OCI-LY7 (cell line): ENCODE measurements at regions not wholly inside any gene's neighbourhood (a gene's known extent, or its start where the extent isn't known, plus 50 kb on each side); places are given as distances from the start of the nearest gene placed in this dataset.

Experiments
- BruUV-seq: library from RNA; stranded (reverse); fragments of 400-500 nt; replicated peaks from 2 replicates; lab custom pipeline; 2021; lab: Mats Ljungman, UMichigan
- CTCF ChIA-PET: fragments of 300-600 bp; sonication (Branson Sonifier 250); formaldehyde crosslinking; loops from one replicate; lab custom pipeline; 2022; ENCODE audit warnings: antibody characterized with exemption; ENCODE audit not compliant: unreplicated experiment; lab: Charles Lee
- POLR2A ChIA-PET: fragments of 300-600 bp; sonication (Branson Sonifier 250); formaldehyde crosslinking; loops from one replicate; lab custom pipeline; 2022; ENCODE audit warnings: antibody characterized with exemption; lab: Charles Lee
- DNase-seq: peaks from one replicate; pipeline ENCODE4 v3.0.0-alpha.2; 2015; ENCODE audit warnings: low spot score
- H2AFZ ChIP-seq: fragments of 200-600 bp; sonication (generic), shearing (Covaris generic); 2 replicates; pipeline ENCODE4 v1.6.1; 2014; ENCODE audit warnings: mild to moderate bottlenecking, antibody characterized with exemption, low read length, moderate library complexity
- H3K27ac ChIP-seq: fragments of 200-600 bp; sonication (generic); 2 replicates; pipeline ENCODE4 v1.5.1; 2014; ENCODE audit warnings: mixed run types, low read depth, mild to moderate bottlenecking, moderate library complexity, low read length, inconsistent platforms; ENCODE audit not compliant: poor library complexity, severe bottlenecking
- H3K36me3 ChIP-seq: fragments of 200-600 bp; sonication (generic); 2 replicates; pipeline ENCODE4 v1.6.1; 2014; ENCODE audit warnings: mild to moderate bottlenecking, antibody characterized with exemption, low read length, moderate library complexity, mixed read lengths; ENCODE audit not compliant: insufficient read depth
- H3K4me1 ChIP-seq: fragments of 200-600 bp; sonication (generic); 2 replicates; pipeline ENCODE4 v1.5.1; 2014; ENCODE audit warnings: mild to moderate bottlenecking, low read length; ENCODE audit not compliant: insufficient read depth, poor library complexity, severe bottlenecking
- H3K4me2 ChIP-seq: fragments of 200-600 bp; sonication (generic); 2 replicates; pipeline ENCODE4 v1.6.1; 2014; ENCODE audit warnings: mild to moderate bottlenecking, low read length
- H3K4me3 ChIP-seq: fragments of 200-600 bp; sonication (generic); 2 replicates; pipeline ENCODE4 v1.5.1; 2014; ENCODE audit warnings: mild to moderate bottlenecking, low read depth, low read length; ENCODE audit not compliant: poor library complexity, severe bottlenecking
- H3K79me2 ChIP-seq: fragments of 200-600 bp; sonication (generic); 2 replicates; pipeline ENCODE4 v1.6.1; 2016; ENCODE audit warnings: low read depth, mild to moderate bottlenecking, low read length, moderate library complexity, mixed read lengths; ENCODE audit not compliant: insufficient read depth
- H3K9me2 ChIP-seq: fragments of 200-600 bp; sonication (generic); 2 replicates; pipeline ENCODE4 v1.6.1; 2016; ENCODE audit warnings: mild to moderate bottlenecking, low read length, mixed read lengths; ENCODE audit not compliant: insufficient read depth
- H3K9me3 ChIP-seq: fragments of 200-600 bp; sonication (generic); 2 replicates; pipeline ENCODE4 v1.6.1; 2014; ENCODE audit warnings: mild to moderate bottlenecking, mixed run types, low read length, mixed read lengths
- H4K20me1 ChIP-seq: fragments of 200-600 bp; sonication (generic); 2 replicates; pipeline ENCODE4 v1.6.1; 2014; ENCODE audit warnings: mild to moderate bottlenecking, antibody characterized with exemption, low read length, moderate library complexity, mixed read lengths; ENCODE audit not compliant: insufficient read depth
- CTCF ChIP-seq: fragments of 200-600 bp; sonication (generic); conservative IDR thresholded peaks from 2 replicates; pipeline ENCODE4 v1.5.1; 2014; ENCODE audit warnings: mild to moderate bottlenecking, antibody characterized with exemption, low read length, moderate library complexity, mixed read lengths
- EZH2phosphoT487 ChIP-seq: fragments of 200-600 bp; sonication (generic); IDR thresholded peaks from 2 replicates; pipeline ENCODE4 v1.6.1; 2018; ENCODE audit warnings: low read depth, borderline replicate concordance, mild to moderate bottlenecking, mixed run types, antibody characterized with exemption, low read length, moderate library complexity, mixed read lengths
- intact Hi-C: fragments of 100-400 bp; cut with micrococcal nuclease; formaldehyde crosslinking; loops from one replicate; pipeline ENCODE4 v1.10.0; 2022; ENCODE audit not compliant: unreplicated experiment

- Histone ChIP-seq H3K79me2 (no peaks in the 10 kb centered on the region), H3K36me3 (no peaks in the 10 kb centered on the region), H3K9me3 (no peaks in the 10 kb centered on the region), H3K4me1 (no peaks in the 10 kb centered on the region), H4K20me1 (no peaks in the 10 kb centered on the region), H2AFZ (no peak overlapping the region), H3K4me2 (no peak overlapping the region), H3K9me2 (no peaks in the 10 kb centered on the region), H3K4me3 (no peak overlapping the region), H3K27ac (no peak overlapping the region)
- POLR2A ChIA-PET = no interaction called here
- DNase-seq = no peak
- TF ChIP-seq EZH2phosphoT487 (no peak), CTCF (no peak)
- no TSS peak for BruUV-seq
- intact Hi-C loops = no loop called here
- CTCF ChIA-PET = no interaction called here
These were observed 398.4 kb upstream of the BOD1L1 start for GRCh38 chr4:14025891-14026290.

- Histone ChIP-seq H3K9me2 (no peaks in the 10 kb centered on the region), H3K9me3 (no peaks in the 10 kb centered on the region), H3K4me1 (no peaks in the 10 kb centered on the region), H4K20me1 (no peaks in the 10 kb centered on the region), H3K4me3 (no peak overlapping the region), H3K4me2 (no peak overlapping the region), H3K79me2 (no peaks in the 10 kb centered on the region), H3K36me3 (no peaks in the 10 kb centered on the region), H3K27ac (no peak overlapping the region), H2AFZ (no peak overlapping the region)
- ChIA-PET POLR2A (interaction anchor here (0.6 kb wide), 1 partner anchor 32 kb away, joined by 3 read pairs; no protein-coding TSS in a partner anchor), CTCF (no interaction called here)
- DNase-seq = no peak
- intact Hi-C loops = no loop called here
- no TSS peak for BruUV-seq
- TF ChIP-seq EZH2phosphoT487 (no peak), CTCF (no peak)
These were observed 401.3 kb upstream of the BOD1L1 start for GRCh38 chr4:14028862-14029261.

- Histone ChIP-seq H2AFZ (no peak overlapping the region), H3K4me3 (no peak overlapping the region), H3K9me2 (no peaks in the 10 kb centered on the region), H4K20me1 (no peaks in the 10 kb centered on the region), H3K27ac (no peak overlapping the region), H3K4me2 (no peak overlapping the region), H3K9me3 (no peaks in the 10 kb centered on the region), H3K79me2 (no peaks in the 10 kb centered on the region), H3K4me1 (no peaks in the 10 kb centered on the region), H3K36me3 (no peaks in the 10 kb centered on the region)
- DNase-seq = no peak
- intact Hi-C loops = no loop called here
- BruUV-seq = no TSS peak
- TF ChIP-seq CTCF = no peak
- TF ChIP-seq EZH2phosphoT487 = no peak
- CTCF ChIA-PET = no interaction called here
- POLR2A ChIA-PET = interaction anchor here (1.2 kb wide), 1 partner anchor 14 kb away, joined by 3 read pairs; no protein-coding TSS in a partner anchor
These were observed 407.6 kb upstream of the BOD1L1 start for GRCh38 chr4:14035076-14035475.
